Spleen (tissue), 11 donors: ENCODE measurements at regions not wholly inside any gene's neighbourhood (a gene's known extent, or its start where the extent isn't known, plus 50 kb on each side); places are given as distances from the start of the nearest gene placed in this dataset.
"Not testable (repeated sequence)": the region's sequence is repeated elsewhere in the genome, so short reads cannot be mapped to it uniquely, and the experiment has no call there.

Experiments
- DNase-seq: peaks from one replicate; pipeline ENCODE4 v3.0.0-alpha.2; 2020
- H3K27ac ChIP-seq, 8 donors: fragments of 200-600 bp; sonication (generic) in 7 of 8; 1 replicate in 4 of 8; 2 replicates in 4 of 8; pipeline versions ENCODE4 v1.5.0 to v1.8.0; 2016 to 2021; ENCODE audit warnings: inconsistent platforms in 4 of 8, mild to moderate bottlenecking in 4 of 8, moderate library complexity in 1 of 8
- H3K27me3 ChIP-seq, 7 donors: fragments of 200-600 bp; sonication (generic) in 6 of 7; replicated peaks in 1 of 7; 1 replicate in 4 of 7; 2 replicates in 3 of 7; pipeline versions ENCODE4 v1.5.0 to v1.8.0; 2016 to 2021; ENCODE audit warnings: inconsistent platforms in 3 of 7, mild to moderate bottlenecking in 1 of 7
- H3K36me3 ChIP-seq, 6 donors: fragments of 200-600 bp; sonication (generic) in 5 of 6; 1 replicate in 4 of 6; 2 replicates in 2 of 6; pipeline versions ENCODE4 v1.5.0 to v1.8.0; 2016 to 2021; ENCODE audit warnings: inconsistent platforms in 2 of 6
- H3K4me1 ChIP-seq, 6 donors: fragments of 200-600 bp; sonication (generic) in 5 of 6; 1 replicate in 3 of 6; 2 replicates in 3 of 6; pipeline versions ENCODE4 v1.5.0 to v1.8.0; 2016 to 2021; ENCODE audit warnings: inconsistent platforms in 3 of 6
- H3K4me3 ChIP-seq, 8 donors: fragments of 200-600 bp; sonication (generic) in 7 of 8; 1 replicate in 4 of 8; 2 replicates in 4 of 8; pipeline versions ENCODE4 v1.5.0 to v1.8.0; 2016 to 2021; ENCODE audit warnings: inconsistent platforms in 4 of 8, mild to moderate bottlenecking in 4 of 8, moderate library complexity in 2 of 8
- H3K9me3 ChIP-seq, 8 donors: fragments of 200-600 bp; sonication (generic) in 7 of 8; 1 replicate in 4 of 8; 2 replicates in 4 of 8; pipeline versions ENCODE4 v1.5.0 to v1.8.0; 2016 to 2021; ENCODE audit warnings: inconsistent platforms in 4 of 8
- POLR2A ChIP-seq, 3 donors: fragments of 450-650 bp; IDR thresholded peaks; one replicate each; pipeline ENCODE4 v1.5.1; 2017; ENCODE audit warnings: antibody characterized with exemption in 3 of 3, mild to moderate bottlenecking in 1 of 3
- POLR2AphosphoS5 ChIP-seq, 3 donors: sonication (generic); formaldehyde crosslinking; IDR thresholded peaks; one replicate each; pipeline ENCODE4 v1.5.1; 2017; ENCODE audit warnings: antibody characterized with exemption in 3 of 3
- WGBS, 5 donors: extraction: QIAGEN DNeasy Blood & Tissue Kit in 3 of 5; methylation state at CpG; one replicate each; pipeline versions ENCODE4 v1.1.5 to v1.1.7; 2013 to 2018; 5-methylcytosine and 5-hydroxymethylcytosine counted together
- intact Hi-C: fragments of 100-400 bp; cut with DNase I; formaldehyde crosslinking; loops from one replicate; pipeline ENCODE4 v1.15.0; 2023; ENCODE audit warnings: low total_unique reads
- TF ChIP-seq, protein P1 (sequence below), 11 experiments: fragments of 200-600 bp in 7 of 11; fragments of 450-650 bp in 4 of 11; sonication (generic) in 4 of 11; IDR thresholded peaks in 8 of 11; conservative IDR thresholded peaks in 3 of 11; 1 replicate in 7 of 11; 2 replicates in 4 of 11; pipeline versions ENCODE4 v1.4.0 to v1.8.0; 2016 to 2021; ENCODE audit warnings: antibody characterized with exemption in 11 of 11, inconsistent platforms in 4 of 11, mild to moderate bottlenecking in 1 of 11
- donor health status: healthy with polysubstance abuse.
- donor health status: DM: no; HTN: no; CAD: no; lungs with moderate emphysema.
- donor health status: DM: no; HTN: no; CAD: no.
- donor health status: Bipolar disorder and iron deficiency.
- donor health status: healthy.
- donor health status: DM: no; HTN: no; CAD: no.
- donor health status: DM: yes; HTN: yes; CAD: no.

DNA sequence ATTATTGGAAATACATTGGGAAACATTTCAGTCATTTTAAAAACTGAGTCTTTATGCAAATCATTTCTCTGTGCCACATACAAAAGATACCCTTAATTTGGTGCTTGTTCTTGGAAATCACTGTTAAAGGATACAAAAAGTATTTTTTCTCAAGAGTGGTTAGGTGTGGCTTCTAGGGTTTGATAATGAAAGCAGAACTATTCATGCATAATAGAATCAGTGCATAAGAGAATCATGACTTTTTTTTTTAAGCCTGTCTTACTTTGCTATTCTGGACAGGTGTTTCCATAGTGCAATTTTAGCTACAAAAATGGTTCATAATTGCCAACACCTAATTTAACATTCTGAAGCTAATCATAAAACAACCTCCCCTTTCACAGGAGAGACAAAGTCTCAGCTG, 233.0 kb upstream of the NRIP1 start:
- TF ChIP-seq, protein P1, sequence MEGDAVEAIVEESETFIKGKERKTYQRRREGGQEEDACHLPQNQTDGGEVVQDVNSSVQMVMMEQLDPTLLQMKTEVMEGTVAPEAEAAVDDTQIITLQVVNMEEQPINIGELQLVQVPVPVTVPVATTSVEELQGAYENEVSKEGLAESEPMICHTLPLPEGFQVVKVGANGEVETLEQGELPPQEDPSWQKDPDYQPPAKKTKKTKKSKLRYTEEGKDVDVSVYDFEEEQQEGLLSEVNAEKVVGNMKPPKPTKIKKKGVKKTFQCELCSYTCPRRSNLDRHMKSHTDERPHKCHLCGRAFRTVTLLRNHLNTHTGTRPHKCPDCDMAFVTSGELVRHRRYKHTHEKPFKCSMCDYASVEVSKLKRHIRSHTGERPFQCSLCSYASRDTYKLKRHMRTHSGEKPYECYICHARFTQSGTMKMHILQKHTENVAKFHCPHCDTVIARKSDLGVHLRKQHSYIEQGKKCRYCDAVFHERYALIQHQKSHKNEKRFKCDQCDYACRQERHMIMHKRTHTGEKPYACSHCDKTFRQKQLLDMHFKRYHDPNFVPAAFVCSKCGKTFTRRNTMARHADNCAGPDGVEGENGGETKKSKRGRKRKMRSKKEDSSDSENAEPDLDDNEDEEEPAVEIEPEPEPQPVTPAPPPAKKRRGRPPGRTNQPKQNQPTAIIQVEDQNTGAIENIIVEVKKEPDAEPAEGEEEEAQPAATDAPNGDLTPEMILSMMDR (IDR thresholded peaks at IDR 0.05 in 8 of 11, conservative IDR thresholded peaks at IDR 0.05 in 3 of 11) = no peak
- TF ChIP-seq POLR2A (IDR thresholded peaks at IDR 0.05) (no peak), POLR2AphosphoS5 (IDR thresholded peaks at IDR 0.05) (no peak)
- H3K27ac ChIP-seq = no peak overlapping the region

GRCh38 chr21:15298306-15298705, 233.5 kb upstream of the NRIP1 start:
- Histone ChIP-seq H3K4me1 (peaks cover 0 to 8% (median 0%) of the 10 kb centered on the region in 6 donors), H3K27ac (no peak overlapping the region), H3K27me3 (no peaks in the 10 kb centered on the region), H3K9me3 (peaks cover 0 to 17% (median 11%) of the 10 kb centered on the region in 8 donors), H3K36me3 (no peaks in the 10 kb centered on the region), H3K4me3 (no peak overlapping the region)
- TF ChIP-seq POLR2AphosphoS5 (IDR thresholded peaks at IDR 0.05) (no peak), POLR2A (IDR thresholded peaks at IDR 0.05) (no peak)
- TF ChIP-seq, protein P1 (IDR thresholded peaks at IDR 0.05 in 8 of 11, conservative IDR thresholded peaks at IDR 0.05 in 3 of 11) = no peak
- DNase-seq = no peak
- intact Hi-C loops = no loop called here
- WGBS, 5 donors = 73 to 89% (median 81%) methylated on average over 4 of the region's 4 CpGs

More for the DNA sequence above, 233.0 kb upstream of the NRIP1 start:
- Histone ChIP-seq H3K27me3 (no peaks in the 10 kb centered on the region), H3K4me1 (peaks cover 0 to 8% (median 0%) of the 10 kb centered on the region in 6 donors), H3K4me3 (no peak overlapping the region), H3K36me3 (no peaks in the 10 kb centered on the region), H3K9me3 (peaks cover 0 to 17% (median 11%) of the 10 kb centered on the region in 8 donors)
- DNase-seq = no peak
- intact Hi-C loops = no loop called here

GRCh38 chr21:15298755-15299154, 234.0 kb upstream of the NRIP1 start:
- H3K36me3 ChIP-seq, H3K27me3 ChIP-seq, H3K4me1 ChIP-seq, intact Hi-C loops, H3K27ac ChIP-seq, DNase-seq, H3K4me3 ChIP-seq: not testable (repeated sequence)
- 90 to 97% (median 93%) methylated on average over 8 of the region's 8 CpGs for WGBS, 5 donors
- H3K9me3 ChIP-seq = peaks cover 0 to 17% (median 11%) of the 10 kb centered on the region in 8 donors

- intact Hi-C loops = no loop called here
- no peak for DNase-seq
- TF ChIP-seq POLR2A (IDR thresholded peaks at IDR 0.05) (no peak), POLR2AphosphoS5 (IDR thresholded peaks at IDR 0.05) (no peak)
- TF ChIP-seq, protein P1 (IDR thresholded peaks at IDR 0.05 in 8 of 11, conservative IDR thresholded peaks at IDR 0.05 in 3 of 11) = no peak
- H3K9me3 ChIP-seq = peaks cover 0 to 17% (median 11%) of the 10 kb centered on the region in 8 donors
- H3K27ac ChIP-seq = no peak overlapping the region
- H3K4me1 ChIP-seq = peaks cover 0 to 8% (median 0%) of the 10 kb centered on the region in 6 donors
- no peak overlapping the region for H3K4me3 ChIP-seq
- H3K36me3 ChIP-seq = no peaks in the 10 kb centered on the region
- no peaks in the 10 kb centered on the region for H3K27me3 ChIP-seq
- 86 to 96% (median 93%) methylated on average over 2 of the region's 2 CpGs for WGBS, 5 donors
Measured at GRCh38 chr21:15300131-15300530, 235.3 kb upstream of the NRIP1 start.

DNA sequence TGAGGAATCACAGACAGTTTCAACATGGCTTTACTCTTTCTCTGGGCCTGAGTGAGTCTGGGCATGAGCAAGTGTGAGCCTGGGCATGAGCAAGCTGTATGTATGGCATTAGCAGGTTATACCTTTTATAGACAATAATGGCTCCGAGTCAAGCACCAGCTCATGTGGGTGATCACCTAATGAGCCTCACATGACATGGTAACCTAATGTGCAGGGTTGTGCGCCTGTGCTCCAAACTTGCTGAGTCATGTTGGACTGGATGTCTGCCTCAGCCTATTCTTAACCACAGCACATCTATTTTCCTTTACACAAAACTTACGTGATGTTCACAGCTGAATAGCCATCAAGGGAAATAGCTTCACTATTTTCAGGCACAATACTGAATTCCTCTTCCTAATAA, 236.2 kb upstream of the NRIP1 start:
- WGBS, 5 donors = 78 to 93% (median 88%) methylated on average over 3 of the region's 3 CpGs
- TF ChIP-seq, protein P1 (IDR thresholded peaks at IDR 0.05 in 8 of 11, conservative IDR thresholded peaks at IDR 0.05 in 3 of 11) = no peak
- no peak for TF ChIP-seq POLR2AphosphoS5 (IDR thresholded peaks at IDR 0.05)
- TF ChIP-seq POLR2A (IDR thresholded peaks at IDR 0.05) = no peak
- Histone ChIP-seq H3K27ac (no peak overlapping the region), H3K9me3 (peaks cover 0 to 17% (median 11%) of the 10 kb centered on the region in 8 donors), H3K36me3 (no peaks in the 10 kb centered on the region), H3K4me3 (no peak overlapping the region), H3K4me1 (peaks cover 0 to 8% (median 0%) of the 10 kb centered on the region in 6 donors), H3K27me3 (no peaks in the 10 kb centered on the region)
- no peak for DNase-seq
- intact Hi-C loops = no loop called here
